Type B pancreatic cell (in vitro differentiated cells): ENCODE measurements at regions not wholly inside any gene's neighbourhood (a gene's known extent, or its start where the extent isn't known, plus 50 kb on each side); places are given as distances from the start of the nearest gene placed in this dataset.
A peak's percentile ranks its signal among the peaks of the same experiment; 100 is the strongest.

ENCODE experiments used
- DNase-seq: peaks from one replicate; pipeline ENCODE4 v3.0.0; 2021; ENCODE audit warnings: mixed read lengths; ENCODE audit not compliant: unreplicated experiment; ENCODE audit errors: extremely low spot score
- H3K27ac Mint-ChIP-seq: 2 replicates; pipeline ENCODE4 v1.8.0; 2021; ENCODE audit warnings: mild to moderate bottlenecking, mixed read lengths
- H3K27me3 Mint-ChIP-seq: 2 replicates; pipeline ENCODE4 v1.8.0; 2021; ENCODE audit warnings: mixed read lengths
- H3K36me3 Mint-ChIP-seq: 2 replicates; pipeline ENCODE4 v1.8.0; 2021; ENCODE audit warnings: mixed read lengths
- H3K4me1 Mint-ChIP-seq: one replicate; pipeline ENCODE4 v1.8.0; 2021; ENCODE audit warnings: mixed read lengths; ENCODE audit not compliant: unreplicated experiment
- H3K4me3 Mint-ChIP-seq: 2 replicates; pipeline ENCODE4 v1.8.0; 2021; ENCODE audit warnings: mild to moderate bottlenecking, mixed read lengths
- H3K9me3 Mint-ChIP-seq: 2 replicates; pipeline ENCODE4 v1.8.0; 2021; ENCODE audit warnings: mixed read lengths
- CTCF ChIP-seq: fragments of 200-600 bp; sonication (generic); conservative IDR thresholded peaks from 2 replicates; pipeline ENCODE4 v1.5.0; 2021; ENCODE audit warnings: antibody characterized with exemption, mild to moderate bottlenecking

GRCh38 chr7:116128139-116128538 lies 82.2 kb upstream of the TES start:
- no peak for TF ChIP-seq CTCF
- Mint-ChIP-seq H3K27ac (no peak overlapping the region), H3K27me3 (no peaks in the 10 kb centered on the region), H3K4me3 (no peak overlapping the region), H3K9me3 (peaks cover 7% of the 10 kb centered on the region), H3K36me3 (peaks cover 4% of the 10 kb centered on the region), H3K4me1 (no peaks in the 10 kb centered on the region)
- no peak for DNase-seq

- Mint-ChIP-seq H3K4me1 (peaks cover 20% of the 10 kb centered on the region), H3K36me3 (peaks cover 4% of the 10 kb centered on the region)
- no peak for TF ChIP-seq CTCF
These were observed 75.0 kb upstream of the TES start for GRCh38 chr7:116135306-116135705.

GRCh38 chr7:116138202-116138801 lies 72.0 kb upstream of the TES start:
- peaks cover 4% of the 10 kb centered on the region for H3K36me3 Mint-ChIP-seq
- H3K4me3 Mint-ChIP-seq, result peak overlapping the region; percentile 13
- no peaks in the 10 kb centered on the region for H3K27me3 Mint-ChIP-seq
- H3K27ac Mint-ChIP-seq, result peak overlapping the region; percentile 81
- peaks cover 30% of the 10 kb centered on the region for H3K4me1 Mint-ChIP-seq
- peak; percentile 90 for TF ChIP-seq CTCF
- peaks cover 6% of the 10 kb centered on the region for H3K9me3 Mint-ChIP-seq
- DNase-seq, result no peak

More at GRCh38 chr7:116135306-116135705, 75.0 kb upstream of the TES start:
- no peaks in the 10 kb centered on the region for H3K27me3 Mint-ChIP-seq
- no peak overlapping the region for H3K4me3 Mint-ChIP-seq
- peaks cover 6% of the 10 kb centered on the region for H3K9me3 Mint-ChIP-seq
- DNase-seq, result no peak
- no peak overlapping the region for H3K27ac Mint-ChIP-seq

- Mint-ChIP-seq H3K27me3 (no peaks in the 10 kb centered on the region), H3K4me3 (peak overlapping the region; percentile 65), H3K4me1 (peaks cover 30% of the 10 kb centered on the region), H3K9me3 (peaks cover 6% of the 10 kb centered on the region), H3K27ac (peak overlapping the region; percentile 81), H3K36me3 (peaks cover 4% of the 10 kb centered on the region)
- DNase-seq, result no peak
- peak; percentile 22 for TF ChIP-seq CTCF
These were observed 71.3 kb upstream of the TES start for GRCh38 chr7:116139007-116139406.

GRCh38 chr7:116139807-116140206 lies 70.5 kb upstream of the TES start:
- peaks cover 6% of the 10 kb centered on the region for H3K9me3 Mint-ChIP-seq
- no peak for TF ChIP-seq CTCF
- H3K4me3 Mint-ChIP-seq, result no peak overlapping the region
- H3K27me3 Mint-ChIP-seq, result no peaks in the 10 kb centered on the region
- H3K36me3 Mint-ChIP-seq, result peaks cover 4% of the 10 kb centered on the region
- H3K27ac Mint-ChIP-seq, result no peak overlapping the region
- H3K4me1 Mint-ChIP-seq, result peaks cover 30% of the 10 kb centered on the region
- DNase-seq, result no peak

GRCh38 chr7:116142374-116142773 lies 68.0 kb upstream of the TES start:
- no peak for DNase-seq
- Mint-ChIP-seq H3K4me3 (no peak overlapping the region), H3K9me3 (peaks cover 6% of the 10 kb centered on the region), H3K36me3 (peaks cover 4% of the 10 kb centered on the region), H3K4me1 (peaks cover 36% of the 10 kb centered on the region), H3K27me3 (no peaks in the 10 kb centered on the region), H3K27ac (no peak overlapping the region)
- TF ChIP-seq CTCF, result no peak
